ENCODE measurements at regions not wholly inside any gene's neighbourhood (a gene's known extent, or its start where the extent isn't known, plus 50 kb on each side); places are given as distances from the start of the nearest gene placed in this dataset.

DNA sequence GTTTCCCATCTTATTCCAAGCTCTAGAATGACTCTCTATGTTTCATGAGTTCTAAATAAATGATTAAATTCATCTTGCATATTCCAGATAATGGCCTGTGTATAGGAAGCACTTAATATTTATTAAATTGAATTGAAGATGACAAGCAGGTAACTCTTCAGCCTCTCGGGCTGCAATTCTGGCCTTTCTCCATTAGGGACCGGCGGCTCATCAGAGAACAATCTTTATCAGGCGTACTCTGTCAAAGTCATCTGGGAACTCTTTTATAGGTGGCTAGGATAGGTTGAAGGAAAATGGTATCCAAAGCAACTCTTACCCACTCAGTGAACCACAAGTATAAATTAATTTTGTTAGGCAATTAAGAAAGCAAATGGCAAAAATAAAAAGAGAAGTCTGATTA is 308.5 kb downstream of the NOL4 start:
- intact Hi-C loops (cut with DNase I) = no loop called here
- Histone ChIP-seq H3K27ac (no peak overlapping the region), H3K4me1 (no peaks in the 10 kb centered on the region), H3K4me3 (no peak overlapping the region), H3K36me3 (no peaks in the 10 kb centered on the region), H3K27me3 (no peaks in the 10 kb centered on the region), H3K9me3 (no peaks in the 10 kb centered on the region)
- TF ChIP-seq, protein P1, sequence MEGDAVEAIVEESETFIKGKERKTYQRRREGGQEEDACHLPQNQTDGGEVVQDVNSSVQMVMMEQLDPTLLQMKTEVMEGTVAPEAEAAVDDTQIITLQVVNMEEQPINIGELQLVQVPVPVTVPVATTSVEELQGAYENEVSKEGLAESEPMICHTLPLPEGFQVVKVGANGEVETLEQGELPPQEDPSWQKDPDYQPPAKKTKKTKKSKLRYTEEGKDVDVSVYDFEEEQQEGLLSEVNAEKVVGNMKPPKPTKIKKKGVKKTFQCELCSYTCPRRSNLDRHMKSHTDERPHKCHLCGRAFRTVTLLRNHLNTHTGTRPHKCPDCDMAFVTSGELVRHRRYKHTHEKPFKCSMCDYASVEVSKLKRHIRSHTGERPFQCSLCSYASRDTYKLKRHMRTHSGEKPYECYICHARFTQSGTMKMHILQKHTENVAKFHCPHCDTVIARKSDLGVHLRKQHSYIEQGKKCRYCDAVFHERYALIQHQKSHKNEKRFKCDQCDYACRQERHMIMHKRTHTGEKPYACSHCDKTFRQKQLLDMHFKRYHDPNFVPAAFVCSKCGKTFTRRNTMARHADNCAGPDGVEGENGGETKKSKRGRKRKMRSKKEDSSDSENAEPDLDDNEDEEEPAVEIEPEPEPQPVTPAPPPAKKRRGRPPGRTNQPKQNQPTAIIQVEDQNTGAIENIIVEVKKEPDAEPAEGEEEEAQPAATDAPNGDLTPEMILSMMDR (IDR thresholded peaks at IDR 0.05) = no peak
- DNase-seq (no peak), ATAC-seq (no peak)

DNA sequence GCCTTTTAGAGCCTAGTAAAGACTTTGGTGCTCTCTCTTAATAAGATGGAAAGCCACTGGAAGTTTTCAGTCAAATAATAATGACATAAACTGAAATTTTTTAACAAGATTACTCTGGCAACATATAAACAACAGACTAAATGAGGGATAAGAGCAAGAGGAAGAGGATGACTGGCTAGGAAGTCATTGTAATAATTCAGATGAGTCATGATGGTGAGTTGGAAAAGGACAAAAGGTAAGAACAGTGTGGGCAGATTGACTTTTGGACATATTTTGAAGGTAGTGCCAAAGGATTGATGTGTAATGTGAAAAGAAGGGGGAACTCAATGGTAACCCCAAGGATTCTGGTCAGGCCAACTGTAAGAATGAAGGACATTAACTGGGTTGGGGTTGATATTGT is 310.3 kb downstream of the NOL4 start:
- no peaks in the 10 kb centered on the region for H3K4me1 ChIP-seq
- no peaks in the 10 kb centered on the region for H3K9me3 ChIP-seq
- TF ChIP-seq, protein P1 (IDR thresholded peaks at IDR 0.05) = no peak
- no peak for ATAC-seq
- no peak overlapping the region for H3K4me3 ChIP-seq
- intact Hi-C loops (cut with DNase I) = no loop called here
- H3K27ac ChIP-seq = no peak overlapping the region
- no peaks in the 10 kb centered on the region for H3K27me3 ChIP-seq
- DNase-seq = no peak
- no peaks in the 10 kb centered on the region for H3K36me3 ChIP-seq

DNA sequence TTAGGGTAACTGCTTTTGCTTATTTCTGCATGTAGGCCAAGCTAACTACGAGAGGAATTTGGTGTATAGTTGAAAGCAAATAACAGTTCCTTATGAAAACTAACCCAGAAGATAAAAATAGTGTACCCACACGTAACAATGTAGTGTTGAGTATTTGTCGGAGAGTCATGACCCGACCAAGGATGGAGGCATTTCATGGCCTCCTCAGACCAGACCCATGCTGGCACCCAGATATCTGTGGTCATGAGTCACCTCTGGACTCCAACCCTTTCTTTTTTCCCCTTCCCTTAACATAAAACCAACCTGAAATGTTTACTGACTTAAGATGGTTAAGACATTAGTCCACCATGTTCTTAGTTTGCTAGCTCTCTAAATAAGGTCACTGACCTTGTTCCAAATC is 318.7 kb downstream of the NOL4 start:
- Histone ChIP-seq H3K4me1 (no peaks in the 10 kb centered on the region), H3K4me3 (no peak overlapping the region), H3K9me3 (peaks cover 0 to 27% of the 10 kb centered on the region in 2 donors), H3K27ac (no peak overlapping the region), H3K36me3 (no peaks in the 10 kb centered on the region), H3K27me3 (no peaks in the 10 kb centered on the region)
- ATAC-seq (no peak), DNase-seq (no peak)
- intact Hi-C loops (cut with DNase I) = no loop called here
- TF ChIP-seq, protein P1 (IDR thresholded peaks at IDR 0.05) = no peak

DNA sequence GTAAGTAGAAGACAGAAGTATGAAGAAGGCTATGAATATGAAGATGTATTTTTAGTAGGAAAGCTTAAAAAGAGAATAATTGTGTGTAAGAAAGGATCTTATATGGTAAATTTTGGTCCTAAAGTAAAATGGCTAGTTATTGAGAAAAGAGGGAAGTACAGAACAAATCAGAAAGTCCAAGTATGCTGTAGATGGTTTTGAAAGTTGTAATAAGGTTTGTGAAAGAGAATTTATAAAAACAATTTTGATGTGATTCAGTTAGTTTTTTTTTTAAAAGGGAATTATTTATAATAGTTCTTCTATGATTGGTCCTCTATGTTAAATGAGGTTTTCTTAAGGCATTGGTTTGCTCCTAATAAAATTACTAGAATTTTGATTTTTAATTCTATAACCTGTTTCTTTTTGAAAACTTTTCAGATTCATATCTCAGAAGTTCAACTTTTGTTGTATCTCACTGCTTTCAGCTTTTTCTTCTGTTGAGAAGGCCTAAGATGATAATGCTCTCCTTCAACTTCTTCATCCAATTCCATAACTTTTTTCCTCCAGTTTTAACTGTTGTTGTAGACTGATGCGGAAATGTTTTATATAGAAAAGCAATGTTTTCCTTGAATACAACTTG is 322.7 kb downstream of the NOL4 start:
- no peak for DNase-seq
- Histone ChIP-seq H3K36me3 (no peaks in the 10 kb centered on the region), H3K4me1 (no peaks in the 10 kb centered on the region), H3K27me3 (no peaks in the 10 kb centered on the region), H3K4me3 (no peak overlapping the region), H3K27ac (no peak overlapping the region), H3K9me3 (peaks cover 0 to 37% of the 10 kb centered on the region in 2 donors)
- no peak for ATAC-seq
- intact Hi-C loops (cut with DNase I) = no loop called here
- TF ChIP-seq, protein P1 (IDR thresholded peaks at IDR 0.05) = no peak

DNA sequence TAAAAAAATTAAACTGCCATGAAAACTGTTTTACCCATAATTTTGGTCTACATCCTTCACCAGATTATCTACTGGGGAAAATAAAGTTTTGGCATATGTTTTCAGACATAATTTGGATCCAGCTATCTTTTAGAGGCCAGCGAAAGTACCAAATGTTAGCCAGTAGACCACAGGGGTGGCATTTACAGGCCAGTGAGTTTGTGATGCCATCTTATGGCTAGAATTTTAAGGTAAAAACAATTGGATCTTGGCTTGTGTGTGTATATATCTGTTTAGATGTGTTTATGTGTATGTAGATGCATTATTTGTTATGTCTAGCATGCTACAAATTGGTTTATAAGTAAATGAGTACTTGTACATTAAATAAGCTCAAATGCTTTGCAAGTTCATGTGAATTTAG is 322.6 kb downstream of the ASXL3 start:
- TF ChIP-seq, protein P1 (IDR thresholded peaks at IDR 0.05) = no peak
- no peak for DNase-seq
- Histone ChIP-seq H3K27ac (no peak overlapping the region), H3K27me3 (no peaks in the 10 kb centered on the region), H3K36me3 (no peaks in the 10 kb centered on the region), H3K9me3 (peaks cover 0 to 37% of the 10 kb centered on the region in 2 donors), H3K4me3 (no peak overlapping the region), H3K4me1 (no peaks in the 10 kb centered on the region)
- intact Hi-C loops (cut with DNase I) = no loop called here
- no peak for ATAC-seq

All from left lung (tissue), 4 donors.